OCI-LY1 (cell line): ENCODE measurements at regions not wholly inside any gene's neighbourhood (a gene's known extent, or its start where the extent isn't known, plus 50 kb on each side); places are given as distances from the start of the nearest gene placed in this dataset.

Source experiments
- CTCF ChIP-seq: fragments of 200-600 bp; sonication (generic), shearing (Covaris generic); IDR thresholded peaks from 2 replicates; pipeline ENCODE4 v1.5.1; 2017; ENCODE audit warnings: mild to moderate bottlenecking, antibody characterized with exemption, low read length, moderate library complexity, mixed read lengths
- EZH2 ChIP-seq: fragments of 200-600 bp; sonication (generic), shearing (Covaris generic); IDR thresholded peaks from 2 replicates; pipeline ENCODE4 v1.8.0; 2017; ENCODE audit warnings: borderline replicate concordance, mixed run types, mild to moderate bottlenecking, antibody characterized with exemption, low read length, moderate library complexity, mixed read lengths

GRCh38 chr2:8607606-8608005 lies 74.2 kb upstream of the ID2 start:
- TF ChIP-seq CTCF (no peak), EZH2 (no peak)
